PC-3 (cell line): ENCODE measurements at regions not wholly inside any gene's neighbourhood (a gene's known extent, or its start where the extent isn't known, plus 50 kb on each side); places are given as distances from the start of the nearest gene placed in this dataset.
A peak's percentile ranks its signal among the peaks of the same experiment; 100 is the strongest.

Source experiments
- ATAC-seq: fragments of 200-7000 bp; cut with Tn5 transposase; 2 replicates; pipeline ENCODE4 v1.9.1; 2020; ENCODE audit warnings: mild to moderate bottlenecking, moderate library complexity
- BruUV-seq: library from RNA; stranded (reverse); fragments of 400-500 nt; replicated peaks from 2 replicates; lab custom pipeline; 2021; lab: Mats Ljungman, UMichigan
- CTCF ChIA-PET: fragments of 300-600 bp; sonication (Branson Sonifier 250); formaldehyde crosslinking; loops from one replicate; lab custom pipeline; 2022; ENCODE audit warnings: antibody characterized with exemption; lab: Charles Lee
- POLR2A ChIA-PET: fragments of 300-600 bp; sonication (Branson Sonifier 250); formaldehyde crosslinking; loops from one replicate; lab custom pipeline; 2022; ENCODE audit warnings: antibody characterized with exemption; ENCODE audit not compliant: unreplicated experiment; lab: Charles Lee
- DNase-seq: peaks from one replicate; pipeline ENCODE4 v3.0.0-alpha.2; 2015
- H2AFZ ChIP-seq: fragments of 300-600 bp; sonication (generic); 2 replicates; pipeline ENCODE4 v1.6.0; 2016; ENCODE audit warnings: antibody characterized with exemption, low read length
- H3F3A ChIP-seq: fragments of 300-600 bp; sonication (generic); one replicate; pipeline ENCODE4 v1.6.0; 2017; ENCODE audit warnings: antibody characterized with exemption, low read length, control low read depth, mild to moderate bottlenecking; ENCODE audit not compliant: unreplicated experiment
- H3K27ac ChIP-seq: fragments of 300-600 bp; sonication (generic); 2 replicates; pipeline ENCODE4 v1.5.1; 2016; ENCODE audit warnings: mild to moderate bottlenecking, low read length
- H3K27me3 ChIP-seq: fragments of 300-600 bp; sonication (generic); 2 replicates; pipeline ENCODE4 v1.6.1; 2016; ENCODE audit warnings: low read length, mixed read lengths
- H3K36me3 ChIP-seq: fragments of 300-600 bp; sonication (generic); 2 replicates; pipeline ENCODE4 v1.6.1; 2016; ENCODE audit warnings: low read depth, mixed run types, low read length, mixed read lengths
- H3K4me1 ChIP-seq: fragments of 300-600 bp; sonication (generic); 2 replicates; pipeline ENCODE4 v1.5.1; 2016; ENCODE audit warnings: low read length; ENCODE audit not compliant: insufficient read depth
- H3K4me2 ChIP-seq: fragments of 300-600 bp; sonication (generic); 2 replicates; pipeline ENCODE4 v1.6.0; 2016; ENCODE audit warnings: low read length
- H3K4me3 ChIP-seq: fragments of 300-600 bp; sonication (generic); 2 replicates; pipeline ENCODE4 v1.5.1; 2016; ENCODE audit warnings: mild to moderate bottlenecking, low read length, mixed read lengths
- H3K79me2 ChIP-seq: fragments of 300-600 bp; sonication (generic); 2 replicates; pipeline ENCODE4 v1.6.1; 2017; ENCODE audit warnings: low read length, mixed read lengths
- H3K9ac ChIP-seq: fragments of 300-600 bp; sonication (generic); 2 replicates; pipeline ENCODE4 v1.6.0; 2016; ENCODE audit warnings: mild to moderate bottlenecking, low read length
- H3K9me2 ChIP-seq: fragments of 300-600 bp; sonication (generic); replicated peaks from 2 replicates; pipeline ENCODE4 v1.6.1; 2016; ENCODE audit warnings: mixed run types, low read length, mixed read lengths
- H3K9me3 ChIP-seq: fragments of 300-600 bp; sonication (generic); 2 replicates; pipeline ENCODE4 v1.6.1; 2016; ENCODE audit warnings: low read length, mixed read lengths
- H4K20me1 ChIP-seq: fragments of 300-600 bp; sonication (generic); 2 replicates; pipeline ENCODE4 v1.6.1; 2016; ENCODE audit warnings: low read length, mixed read lengths
- CTCF ChIP-seq: fragments of 300-600 bp; sonication (generic); conservative IDR thresholded peaks from 2 replicates; pipeline ENCODE4 v1.5.1; 2017; ENCODE audit warnings: antibody characterized with exemption, low read depth, mild to moderate bottlenecking, low read length
- EZH2 ChIP-seq: fragments of 300-600 bp; sonication (generic); IDR thresholded peaks from one replicate; pipeline ENCODE4 v1.6.1; 2017; ENCODE audit warnings: antibody characterized with exemption, mild to moderate bottlenecking, low read length; ENCODE audit not compliant: unreplicated experiment
- EZH2phosphoT487 ChIP-seq: fragments of 300-600 bp; sonication (generic); IDR thresholded peaks from 2 replicates; pipeline ENCODE4 v1.6.1; 2018; ENCODE audit warnings: mild to moderate bottlenecking, antibody characterized with exemption, low read length, borderline replicate concordance
- intact Hi-C: fragments of 100-400 bp; cut with micrococcal nuclease; formaldehyde crosslinking; loops from 2 replicates; pipeline ENCODE4 v1.9.0; 2023

- no peaks in the 10 kb centered on the region for H4K20me1 ChIP-seq
- TF ChIP-seq EZH2 = no peak
- TF ChIP-seq CTCF = no peak
- TF ChIP-seq EZH2phosphoT487 = no peak
- no peak overlapping the region for H2AFZ ChIP-seq
- ChIA-PET CTCF (no interaction called here), POLR2A (no interaction called here)
- H3K9ac ChIP-seq = no peak overlapping the region
- no peaks in the 10 kb centered on the region for H3K36me3 ChIP-seq
- no peak overlapping the region for H3K27ac ChIP-seq
- no peaks in the 10 kb centered on the region for H3K27me3 ChIP-seq
- DNase-seq (no peak), ATAC-seq (no peak)
- H3K4me3 ChIP-seq = no peak overlapping the region
- intact Hi-C loops = no loop called here
- peaks cover 6% of the 10 kb centered on the region for H3F3A ChIP-seq
- no peaks in the 10 kb centered on the region for H3K9me2 ChIP-seq
- no peaks in the 10 kb centered on the region for H3K9me3 ChIP-seq
- no TSS peak for BruUV-seq
- no peaks in the 10 kb centered on the region for H3K79me2 ChIP-seq
- H3K4me2 ChIP-seq = no peak overlapping the region
- H3K4me1 ChIP-seq = peaks cover 34% of the 10 kb centered on the region
These were observed 210.2 kb upstream of the CITED2 start for GRCh38 chr6:139584599-139584998.

DNA sequence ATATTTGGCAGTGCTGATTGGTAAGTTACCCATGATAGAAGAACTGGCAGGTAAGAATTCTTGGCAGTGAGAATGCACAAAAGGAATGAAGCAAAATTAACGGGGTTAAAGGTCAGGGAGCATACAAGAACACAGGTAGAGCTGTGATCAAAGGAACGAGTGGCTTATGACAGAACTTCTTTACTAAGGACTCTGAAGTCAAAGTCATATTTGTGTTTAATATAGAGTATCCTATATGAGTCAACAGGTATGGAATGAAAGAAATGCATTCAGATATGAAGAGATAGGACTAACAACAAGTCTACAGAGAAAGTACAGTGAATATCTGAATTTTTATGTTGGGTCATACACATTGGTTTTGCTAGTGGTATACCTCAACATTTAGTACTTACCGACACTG lies 209.0 kb upstream of the CITED2 start:
- TF ChIP-seq EZH2phosphoT487 = no peak
- TF ChIP-seq CTCF = no peak
- TF ChIP-seq EZH2 = no peak
- H3K79me2 ChIP-seq = no peaks in the 10 kb centered on the region
- no peak overlapping the region for H3K27ac ChIP-seq
- POLR2A ChIA-PET = no interaction called here
- peaks cover 28% of the 10 kb centered on the region for H3K4me1 ChIP-seq
- DNase-seq = peak; percentile 64
- intact Hi-C loops = no loop called here
- H3K4me3 ChIP-seq = no peak overlapping the region
- no peaks in the 10 kb centered on the region for H3K9me3 ChIP-seq
- H3K9ac ChIP-seq = no peak overlapping the region
- peak; percentile 61; the same call in 1 of the 2 replicates for ATAC-seq
- H3K9me2 ChIP-seq = no peaks in the 10 kb centered on the region
- H4K20me1 ChIP-seq = no peaks in the 10 kb centered on the region
- H3K27me3 ChIP-seq = no peaks in the 10 kb centered on the region
- BruUV-seq = no TSS peak
- H3F3A ChIP-seq = peaks cover 6% of the 10 kb centered on the region
- no peak overlapping the region for H2AFZ ChIP-seq
- no peaks in the 10 kb centered on the region for H3K36me3 ChIP-seq
- CTCF ChIA-PET = no interaction called here
- H3K4me2 ChIP-seq = peak overlapping the region; percentile 25

DNA sequence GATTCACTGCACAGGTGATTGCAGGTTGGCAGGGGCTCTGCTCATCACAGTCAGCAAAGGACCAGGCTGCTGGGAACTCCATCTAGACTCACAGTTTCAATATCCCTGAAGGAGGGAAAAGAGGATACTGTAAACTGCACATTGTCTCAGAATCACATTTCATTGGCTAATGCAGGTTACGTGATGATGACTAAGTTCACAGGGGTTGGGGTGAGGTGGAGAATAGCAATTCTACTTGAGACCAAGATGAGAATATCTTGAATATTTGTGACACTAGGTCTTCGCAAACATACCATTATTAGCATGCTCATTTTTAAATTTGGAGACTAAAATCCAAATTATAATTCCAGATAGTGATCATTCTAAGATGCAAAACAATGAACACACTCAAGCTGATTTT lies 208.5 kb upstream of the CITED2 start:
- no TSS peak for BruUV-seq
- H3K9me2 ChIP-seq = no peaks in the 10 kb centered on the region
- TF ChIP-seq EZH2phosphoT487 = no peak
- no peak for TF ChIP-seq CTCF
- no peak for TF ChIP-seq EZH2
- ChIA-PET POLR2A (no interaction called here), CTCF (no interaction called here)
- H3K4me1 ChIP-seq = peaks cover 24% of the 10 kb centered on the region
- H3K79me2 ChIP-seq = no peaks in the 10 kb centered on the region
- H3K4me3 ChIP-seq = no peak overlapping the region
- no peak overlapping the region for H2AFZ ChIP-seq
- no peak overlapping the region for H3K27ac ChIP-seq
- H3K27me3 ChIP-seq = no peaks in the 10 kb centered on the region
- H4K20me1 ChIP-seq = no peaks in the 10 kb centered on the region
- DNase-seq (no peak), ATAC-seq (no peak)
- no peak overlapping the region for H3K9ac ChIP-seq
- H3F3A ChIP-seq = peaks cover 4% of the 10 kb centered on the region
- peak overlapping the region; percentile 25 for H3K4me2 ChIP-seq
- intact Hi-C loops = no loop called here
- H3K9me3 ChIP-seq = no peaks in the 10 kb centered on the region
- no peaks in the 10 kb centered on the region for H3K36me3 ChIP-seq
